ENCODE measurements at regions not wholly inside any gene's neighbourhood (a gene's known extent, or its start where the extent isn't known, plus 50 kb on each side); places are given as distances from the start of the nearest gene placed in this dataset.

DNA sequence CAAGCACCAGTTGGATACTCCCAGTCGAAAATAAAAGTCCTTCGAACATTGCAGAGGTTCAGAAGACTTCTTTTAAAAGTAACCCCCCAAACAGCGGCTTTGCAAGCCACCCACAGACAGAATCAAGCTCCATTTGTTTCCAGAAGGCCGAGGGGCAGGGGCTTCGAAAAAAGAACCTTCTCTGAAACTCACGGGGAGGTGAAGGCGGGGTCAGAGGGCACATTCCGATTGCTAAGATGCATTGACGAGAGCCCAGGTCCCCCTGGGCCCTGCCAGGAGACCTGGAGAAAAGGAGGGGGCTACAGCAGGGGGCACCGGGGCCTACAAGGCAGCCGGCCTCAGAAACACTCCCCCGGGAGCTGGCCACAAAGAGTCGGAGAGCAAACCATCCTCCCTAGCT is 306.8 kb downstream of the MN1 start:
- Mint-ChIP-seq H3K27ac (no peak overlapping the region), H3K4me1 (no peaks in the 10 kb centered on the region), H3K27me3 (no peaks in the 10 kb centered on the region), H3K36me3 (ENCODE audit: low read depth) (no peaks in the 10 kb centered on the region), H3K9me3 (peaks cover 16% of the 10 kb centered on the region), H3K4me3 (no peak overlapping the region)
- DNase-seq: no peak
- intact Hi-C loops (cut with micrococcal nuclease): no loop called here

- no peak for DNase-seq
- intact Hi-C loops (cut with micrococcal nuclease): no loop called here
- Mint-ChIP-seq H3K27ac (no peak overlapping the region), H3K9me3 (peaks cover 16% of the 10 kb centered on the region), H3K4me3 (no peak overlapping the region), H3K36me3 (ENCODE audit: low read depth) (no peaks in the 10 kb centered on the region), H3K4me1 (no peaks in the 10 kb centered on the region), H3K27me3 (no peaks in the 10 kb centered on the region)
Observed at GRCh38 chr22:27495325-27495724, 306.2 kb downstream of the MN1 start.

- H3K36me3 Mint-ChIP-seq (ENCODE audit: low read depth): no peaks in the 10 kb centered on the region
- no peak overlapping the region for H3K27ac Mint-ChIP-seq
- intact Hi-C loops (cut with micrococcal nuclease): no loop called here
- no peaks in the 10 kb centered on the region for H3K9me3 Mint-ChIP-seq
- H3K4me1 Mint-ChIP-seq: no peaks in the 10 kb centered on the region
- no peak overlapping the region for H3K4me3 Mint-ChIP-seq
- no peaks in the 10 kb centered on the region for H3K27me3 Mint-ChIP-seq
- no peak for DNase-seq
Observed at GRCh38 chr22:27499121-27499520, 302.4 kb downstream of the MN1 start.

GRCh38 chr22:27501191-27501936 is 300.2 kb downstream of the MN1 start:
- intact Hi-C loops (cut with micrococcal nuclease): no loop called here
- DNase-seq: no peak
- H3K27me3 Mint-ChIP-seq: no peaks in the 10 kb centered on the region
- H3K4me3 Mint-ChIP-seq: no peak overlapping the region
- H3K4me1 Mint-ChIP-seq: no peaks in the 10 kb centered on the region
- H3K36me3 Mint-ChIP-seq (ENCODE audit: low read depth): no peaks in the 10 kb centered on the region
- H3K27ac Mint-ChIP-seq: no peak overlapping the region
- no peaks in the 10 kb centered on the region for H3K9me3 Mint-ChIP-seq

DNA sequence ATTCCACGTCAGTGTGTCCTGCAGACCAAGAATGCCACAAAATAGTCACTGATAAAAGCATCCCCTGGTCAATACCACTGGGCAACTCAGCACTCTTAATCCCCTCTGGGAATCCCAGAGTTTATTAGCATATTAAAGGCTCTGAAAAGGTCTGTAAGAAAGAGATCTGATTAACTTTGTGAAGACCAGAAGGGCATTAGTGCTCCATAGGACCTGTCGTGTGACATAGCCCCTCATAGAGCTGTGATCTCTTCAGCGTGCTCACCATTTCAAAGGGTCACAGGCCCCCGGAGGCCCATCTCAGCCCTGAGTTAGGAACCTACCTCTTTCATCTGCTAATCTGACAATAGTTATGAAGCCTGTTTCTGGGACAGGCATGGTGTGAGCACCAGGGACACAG is 299.2 kb downstream of the MN1 start:
- Mint-ChIP-seq H3K4me3 (no peak overlapping the region), H3K27ac (no peak overlapping the region), H3K4me1 (no peaks in the 10 kb centered on the region), H3K9me3 (no peaks in the 10 kb centered on the region), H3K36me3 (ENCODE audit: low read depth) (no peaks in the 10 kb centered on the region), H3K27me3 (no peaks in the 10 kb centered on the region)
- DNase-seq: no peak
- intact Hi-C loops (cut with micrococcal nuclease): no loop called here

DNA sequence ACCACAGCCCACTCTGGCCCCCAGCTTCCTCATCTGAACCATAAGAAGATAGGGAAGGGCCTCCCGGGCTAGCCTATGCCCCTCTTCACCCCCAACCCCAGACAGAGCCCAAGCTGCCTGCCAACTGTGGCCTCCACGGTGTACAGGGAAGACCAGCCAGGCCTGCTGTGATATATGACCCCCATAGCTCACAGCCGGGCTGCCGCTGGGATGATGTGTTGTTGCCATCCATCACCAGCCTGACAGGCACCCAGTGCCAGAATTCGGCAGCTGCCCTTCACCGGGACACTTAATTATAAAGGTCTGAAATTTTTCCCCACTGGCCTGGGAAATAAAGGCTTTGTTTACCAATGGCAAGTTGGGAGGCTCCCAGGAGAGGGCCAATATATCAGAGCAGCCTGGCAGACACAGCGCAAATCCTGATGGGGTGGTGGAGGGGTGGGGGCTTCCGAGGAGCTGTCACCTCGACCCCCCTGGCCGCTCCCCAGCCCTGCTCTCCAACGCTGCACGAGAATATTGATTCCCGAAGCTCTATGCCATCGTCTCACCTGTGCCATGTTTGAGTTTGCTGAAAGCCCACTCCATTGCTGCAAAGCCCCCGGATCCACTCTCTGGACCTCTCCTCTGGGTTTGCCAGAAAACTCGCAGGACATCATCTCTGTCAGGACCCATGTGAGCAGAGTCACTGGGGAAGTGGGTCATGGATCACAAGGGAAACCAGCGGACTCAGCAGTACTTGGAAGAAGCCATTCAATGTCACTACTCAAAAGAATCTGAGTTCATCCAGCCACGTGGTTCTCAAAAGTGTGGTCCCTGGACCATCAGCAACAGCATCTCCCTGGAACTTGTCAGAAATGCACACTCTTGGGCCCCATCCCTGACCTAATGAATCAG is 296.9 kb downstream of the MN1 start:
- intact Hi-C loops (cut with micrococcal nuclease): no loop called here
- Mint-ChIP-seq H3K4me3 (no peak overlapping the region), H3K4me1 (no peaks in the 10 kb centered on the region), H3K27ac (no peak overlapping the region), H3K36me3 (ENCODE audit: low read depth) (no peaks in the 10 kb centered on the region), H3K27me3 (no peaks in the 10 kb centered on the region), H3K9me3 (no peaks in the 10 kb centered on the region)
- DNase-seq: no peak

GRCh38 chr22:27507111-27507611 is 294.4 kb downstream of the MN1 start:
- Mint-ChIP-seq H3K4me3 (no peak overlapping the region), H3K27me3 (no peaks in the 10 kb centered on the region), H3K27ac (no peak overlapping the region), H3K36me3 (ENCODE audit: low read depth) (no peaks in the 10 kb centered on the region), H3K4me1 (no peaks in the 10 kb centered on the region), H3K9me3 (no peaks in the 10 kb centered on the region)
- DNase-seq: no peak
- intact Hi-C loops (cut with micrococcal nuclease): no loop called here

DNA sequence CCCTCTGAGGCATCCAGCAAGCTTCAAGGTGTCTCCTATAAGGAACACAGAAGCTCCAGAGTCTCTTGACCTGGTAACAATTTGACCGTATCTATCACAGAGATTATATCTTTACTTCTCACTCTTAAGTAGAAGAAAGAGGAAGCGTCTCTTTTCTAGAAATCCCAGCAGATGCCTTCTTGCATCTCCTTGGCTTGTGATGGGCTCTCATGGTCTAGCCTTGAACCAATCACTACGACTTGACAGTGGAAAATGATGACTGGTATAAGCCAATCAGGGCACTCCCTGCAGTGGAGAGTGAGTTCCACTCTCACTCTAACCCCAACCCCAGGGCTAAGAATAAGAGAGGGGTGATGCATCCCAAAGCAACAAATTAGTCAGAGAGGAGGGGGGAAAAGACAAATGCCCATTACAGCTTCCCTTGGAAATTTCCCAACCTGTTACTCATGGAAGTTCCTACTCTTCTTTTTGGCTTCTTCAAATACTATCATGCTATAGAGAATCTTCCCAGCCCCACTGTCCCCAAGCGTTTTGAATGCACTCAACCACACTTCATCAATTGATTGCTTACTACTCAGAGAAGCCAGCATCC is 293.5 kb downstream of the MN1 start:
- Mint-ChIP-seq H3K36me3 (ENCODE audit: low read depth) (no peaks in the 10 kb centered on the region), H3K27me3 (no peaks in the 10 kb centered on the region), H3K9me3 (no peaks in the 10 kb centered on the region), H3K4me1 (no peaks in the 10 kb centered on the region), H3K27ac (no peak overlapping the region), H3K4me3 (no peak overlapping the region)
- no peak for DNase-seq
- intact Hi-C loops (cut with micrococcal nuclease): no loop called here

DNA sequence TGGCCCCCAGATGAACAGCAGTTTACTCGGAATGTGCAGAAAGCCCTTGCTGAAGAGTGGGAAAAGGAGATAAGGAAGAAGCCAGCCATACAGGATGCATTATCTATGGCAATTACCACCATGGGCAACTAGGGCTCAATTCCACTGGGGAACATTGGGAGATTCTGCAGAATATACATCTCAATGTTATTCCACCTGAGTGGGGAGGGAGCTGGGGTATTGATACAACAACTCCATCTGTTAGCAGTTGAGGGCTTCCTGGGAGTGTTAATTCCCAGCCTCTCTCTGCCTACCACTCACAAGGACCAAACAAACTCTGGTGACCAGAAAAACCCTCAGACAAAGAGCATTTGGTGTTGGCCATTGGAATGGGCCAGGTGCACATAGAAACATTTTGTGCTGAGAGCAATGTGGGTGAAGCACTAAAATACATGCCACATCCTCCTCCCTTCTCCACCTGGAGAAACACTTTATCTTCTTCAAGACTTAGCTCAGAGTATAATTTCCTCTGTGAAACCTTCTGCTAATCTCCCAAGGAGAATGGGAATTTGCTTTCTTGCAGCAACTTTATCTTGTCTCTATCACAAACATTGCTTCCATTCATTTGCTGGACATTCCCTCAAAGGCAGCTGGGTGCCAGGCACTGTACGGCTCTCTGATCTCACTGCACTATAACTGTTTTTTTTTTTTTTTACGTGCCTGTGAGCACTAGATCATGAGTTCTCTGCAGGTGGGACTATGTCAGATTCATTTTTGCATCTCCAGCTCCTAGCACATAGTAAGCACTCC is 292.2 kb downstream of the MN1 start:
- no peak overlapping the region for H3K4me3 Mint-ChIP-seq

GRCh38 chr22:27510024-27510423 is 291.5 kb downstream of the MN1 start:
- no peak for DNase-seq
- H3K9me3 Mint-ChIP-seq: no peaks in the 10 kb centered on the region
- no peak overlapping the region for H3K4me3 Mint-ChIP-seq
- no peaks in the 10 kb centered on the region for H3K4me1 Mint-ChIP-seq
- no peaks in the 10 kb centered on the region for H3K27me3 Mint-ChIP-seq
- H3K36me3 Mint-ChIP-seq (ENCODE audit: low read depth): no peaks in the 10 kb centered on the region
- H3K27ac Mint-ChIP-seq: no peak overlapping the region
- intact Hi-C loops (cut with micrococcal nuclease): no loop called here

More for the DNA sequence above, 292.2 kb downstream of the MN1 start:
- Mint-ChIP-seq H3K27ac (no peak overlapping the region), H3K4me1 (no peaks in the 10 kb centered on the region), H3K9me3 (no peaks in the 10 kb centered on the region), H3K36me3 (ENCODE audit: low read depth) (no peaks in the 10 kb centered on the region), H3K27me3 (no peaks in the 10 kb centered on the region)
- intact Hi-C loops (cut with micrococcal nuclease): no loop called here
- no peak for DNase-seq

DNA sequence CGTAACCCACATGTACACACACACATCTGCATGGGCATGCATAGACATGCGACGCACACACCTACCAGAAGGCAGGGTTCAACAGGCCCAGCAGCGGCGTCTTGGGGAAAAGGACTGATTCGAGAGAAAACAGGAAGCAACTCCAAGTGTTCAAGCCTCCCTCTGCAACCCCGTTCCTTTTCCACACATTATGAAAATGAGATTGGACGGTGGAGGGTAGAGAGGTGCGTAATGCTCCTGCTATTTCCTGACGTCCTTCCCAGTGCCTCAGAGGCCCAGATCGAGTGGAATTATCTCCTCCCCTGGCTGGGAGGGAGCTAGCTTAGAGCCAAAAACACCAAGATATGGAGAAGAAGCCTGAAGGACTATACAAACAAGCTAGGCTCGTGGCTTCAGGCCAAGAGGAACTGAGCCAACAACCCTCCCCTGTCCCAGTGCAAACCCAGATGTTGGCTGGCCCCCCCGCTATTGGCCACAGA is 289.2 kb downstream of the MN1 start:
- H3K4me1 Mint-ChIP-seq: no peaks in the 10 kb centered on the region
- intact Hi-C loops (cut with micrococcal nuclease): no loop called here
- no peaks in the 10 kb centered on the region for H3K36me3 Mint-ChIP-seq (ENCODE audit: low read depth)
- no peak overlapping the region for H3K4me3 Mint-ChIP-seq
- no peak for DNase-seq
- H3K27ac Mint-ChIP-seq: no peak overlapping the region
- no peaks in the 10 kb centered on the region for H3K27me3 Mint-ChIP-seq
- no peaks in the 10 kb centered on the region for H3K9me3 Mint-ChIP-seq

- no peaks in the 10 kb centered on the region for H3K27me3 Mint-ChIP-seq
- H3K4me3 Mint-ChIP-seq: no peak overlapping the region
- H3K27ac Mint-ChIP-seq: no peak overlapping the region
- no peaks in the 10 kb centered on the region for H3K4me1 Mint-ChIP-seq
- H3K9me3 Mint-ChIP-seq: no peaks in the 10 kb centered on the region
- H3K36me3 Mint-ChIP-seq (ENCODE audit: low read depth): no peaks in the 10 kb centered on the region
- intact Hi-C loops (cut with micrococcal nuclease): no loop called here
- no peak for DNase-seq
Observed at GRCh38 chr22:27513021-27513420, 288.5 kb downstream of the MN1 start.

- intact Hi-C loops (cut with micrococcal nuclease): no loop called here
- no peaks in the 10 kb centered on the region for H3K4me1 Mint-ChIP-seq
- no peak overlapping the region for H3K27ac Mint-ChIP-seq
- H3K27me3 Mint-ChIP-seq: no peaks in the 10 kb centered on the region
- H3K9me3 Mint-ChIP-seq: no peaks in the 10 kb centered on the region
- DNase-seq: no peak
- no peaks in the 10 kb centered on the region for H3K36me3 Mint-ChIP-seq (ENCODE audit: low read depth)
- no peak overlapping the region for H3K4me3 Mint-ChIP-seq
Observed at GRCh38 chr22:27514601-27515523, 286.7 kb downstream of the MN1 start.

Measured in activated CD4-positive, alpha-beta T cell treated with anti-CD3 and anti-CD28 coated beads, Interleukin-2, amount 10 ng/mL, durations not matched to agents 24 days and 14 days (primary cell).